Spinal cord (tissue), 9 donors: ENCODE measurements at regions not wholly inside any gene's neighbourhood (a gene's known extent, or its start where the extent isn't known, plus 50 kb on each side); places are given as distances from the start of the nearest gene placed in this dataset.

ENCODE experiments used
- DNase-seq, 6 donors: peaks; one replicate each; pipeline versions ENCODE4 v3.0.0 to v3.0.0-alpha.2; 2013 to 2015; ENCODE audit warnings: low spot score in 6 of 6, low read depth in 4 of 6
- H3K27ac ChIP-seq: one replicate; pipeline ENCODE4 v1.5.1; 2013; ENCODE audit warnings: low read depth, low read length, control low read depth
- H3K27me3 ChIP-seq: one replicate; pipeline ENCODE4 v1.6.1; 2013; ENCODE audit warnings: low read length; ENCODE audit not compliant: control insufficient read depth, insufficient read depth
- H3K36me3 ChIP-seq: one replicate; pipeline ENCODE4 v1.6.1; 2013; ENCODE audit warnings: low read length; ENCODE audit not compliant: control insufficient read depth, insufficient read depth
- H3K4me1 ChIP-seq: one replicate; pipeline ENCODE4 v1.6.1; 2013; ENCODE audit warnings: low read length; ENCODE audit not compliant: control insufficient read depth, insufficient read depth
- H3K4me3 ChIP-seq: one replicate; pipeline ENCODE4 v1.5.1; 2013; ENCODE audit warnings: low read depth, low read length, control low read depth
- H3K9me3 ChIP-seq: one replicate; pipeline ENCODE4 v1.6.1; 2013; ENCODE audit warnings: low read length; ENCODE audit not compliant: control insufficient read depth, insufficient read depth
- WGBS: methylation state at CpG from one replicate; pipeline ENCODE4 v1.1.5; 2013; ENCODE audit warnings: missing lambda C conversion rate; ENCODE audit not compliant: insufficient coverage; 5-methylcytosine and 5-hydroxymethylcytosine counted together
- donor health status: healthy.

DNA sequence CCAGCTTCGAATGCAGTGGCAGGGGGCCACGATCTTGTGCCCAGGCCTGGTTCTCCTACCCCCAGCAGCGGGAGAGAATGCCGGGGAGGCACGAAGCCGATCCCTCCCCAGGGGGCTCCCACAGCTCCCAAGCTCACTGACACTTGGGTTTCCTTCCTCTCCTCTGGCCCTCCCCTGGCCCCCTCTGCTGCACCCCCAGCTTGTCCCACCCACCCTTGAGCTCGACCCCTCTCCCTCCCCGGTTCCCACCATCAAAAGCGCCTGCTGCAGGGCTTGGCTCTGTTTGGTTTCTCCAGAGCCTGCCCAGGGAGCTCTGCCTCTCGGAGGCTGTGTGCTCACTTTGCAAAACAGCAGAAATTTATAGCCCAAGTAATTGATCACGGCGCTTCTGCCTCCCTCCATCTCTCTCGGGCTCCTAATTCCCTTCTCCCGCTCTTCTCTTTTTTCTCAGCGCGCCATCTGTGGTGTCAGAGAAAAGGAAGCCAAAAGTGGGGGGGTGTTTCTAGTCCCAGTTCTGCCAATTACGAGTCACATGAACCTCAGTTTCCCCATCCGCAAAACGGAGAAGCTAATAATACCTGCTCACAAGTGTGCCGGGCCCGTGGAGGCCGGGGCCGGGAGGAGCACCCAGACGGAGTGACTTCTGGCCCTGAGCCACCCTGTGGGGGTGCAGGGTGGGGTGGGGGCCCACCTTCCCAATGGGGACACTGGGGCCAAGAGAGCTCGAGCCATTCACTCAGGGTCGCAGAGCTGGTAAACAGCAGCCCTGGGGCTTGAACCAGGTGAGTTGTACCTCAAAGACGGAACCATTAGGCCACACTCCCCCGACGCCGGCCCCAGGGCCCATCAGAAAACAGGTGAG lies 141.2 kb upstream of the IER5L start:
- Histone ChIP-seq H3K4me1 (peaks cover 58% of the 10 kb centered on the region), H3K9me3 (no peaks in the 10 kb centered on the region), H3K27me3 (no peaks in the 10 kb centered on the region), H3K36me3 (no peaks in the 10 kb centered on the region), H3K27ac (peak overlapping the region; percentile 12), H3K4me3 (no peak overlapping the region)
- DNase-seq = peak in 3 of 6 donors; percentile 46 to 92 (median 91)
- WGBS = 41% methylated on average over 17 of the region's 30 CpGs

GRCh38 chr9:129318121-129319075 lies 140.3 kb upstream of the IER5L start:
- Histone ChIP-seq H3K27me3 (no peaks in the 10 kb centered on the region), H3K36me3 (no peaks in the 10 kb centered on the region), H3K4me1 (peaks cover 58% of the 10 kb centered on the region), H3K9me3 (no peaks in the 10 kb centered on the region), H3K4me3 (no peak overlapping the region), H3K27ac (no peak overlapping the region)
- DNase-seq = no peak
- WGBS = 57% methylated on average over 13 of the region's 16 CpGs

- H3K4me3 ChIP-seq = no peak overlapping the region
- peaks cover 56% of the 10 kb centered on the region for H3K4me1 ChIP-seq
- no peaks in the 10 kb centered on the region for H3K36me3 ChIP-seq
- DNase-seq = peak in 2 of 6 donors; percentile 60 to 90
- H3K9me3 ChIP-seq = no peaks in the 10 kb centered on the region
- no peaks in the 10 kb centered on the region for H3K27me3 ChIP-seq
- H3K27ac ChIP-seq = no peak overlapping the region
- 92% methylated on average over 7 of the region's 13 CpGs for WGBS
Observed at GRCh38 chr9:129317179-129318011, 139.3 kb upstream of the IER5L start.

DNA sequence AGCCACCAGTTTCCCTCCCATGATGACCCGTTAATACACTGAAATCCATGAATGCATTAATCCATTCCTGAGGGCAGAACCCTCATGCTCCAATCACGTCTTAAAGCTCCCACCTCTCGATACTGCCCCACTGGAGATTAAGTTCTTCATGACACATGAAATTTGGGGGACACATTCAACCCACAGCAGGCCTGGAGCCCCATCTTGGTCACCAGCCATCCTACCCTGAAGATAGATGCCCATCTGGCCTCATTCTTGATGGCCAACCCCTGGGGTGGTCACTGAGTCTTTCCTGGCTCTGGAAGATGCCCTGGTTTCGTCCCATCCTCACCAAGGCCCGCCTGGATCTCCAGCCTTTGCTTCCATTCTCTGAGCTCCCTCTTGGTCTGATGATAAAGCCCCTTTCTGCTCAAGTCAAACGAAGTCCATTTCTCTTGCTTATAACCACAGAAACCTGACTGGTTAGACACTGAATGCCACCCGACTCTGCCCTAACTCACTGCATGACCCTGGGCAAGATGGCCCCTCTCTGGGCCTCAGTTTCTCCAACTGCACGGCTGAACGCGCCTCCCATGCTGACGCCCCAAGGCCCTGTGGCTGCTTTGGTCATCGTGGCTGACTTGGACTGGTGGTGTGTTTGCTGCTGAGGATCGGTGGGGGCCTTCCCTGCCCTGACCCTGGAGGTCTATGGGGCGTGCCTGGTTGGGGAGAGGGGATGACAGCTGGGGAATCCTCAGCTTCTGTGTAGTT lies 138.4 kb upstream of the IER5L start:
- Histone ChIP-seq H3K27ac (no peak overlapping the region), H3K9me3 (no peaks in the 10 kb centered on the region), H3K36me3 (no peaks in the 10 kb centered on the region), H3K27me3 (no peaks in the 10 kb centered on the region), H3K4me1 (peaks cover 50% of the 10 kb centered on the region), H3K4me3 (no peak overlapping the region)
- 86% methylated on average over 14 of the region's 14 CpGs for WGBS
- DNase-seq = no peak

GRCh38 chr9:129313331-129313955 lies 135.4 kb upstream of the IER5L start:
- Histone ChIP-seq H3K4me1 (peaks cover 20% of the 10 kb centered on the region), H3K27me3 (no peaks in the 10 kb centered on the region), H3K4me3 (no peak overlapping the region), H3K9me3 (no peaks in the 10 kb centered on the region), H3K36me3 (no peaks in the 10 kb centered on the region), H3K27ac (no peak overlapping the region)
- no peak for DNase-seq
- 90% methylated on average over 2 of the region's 10 CpGs for WGBS

DNA sequence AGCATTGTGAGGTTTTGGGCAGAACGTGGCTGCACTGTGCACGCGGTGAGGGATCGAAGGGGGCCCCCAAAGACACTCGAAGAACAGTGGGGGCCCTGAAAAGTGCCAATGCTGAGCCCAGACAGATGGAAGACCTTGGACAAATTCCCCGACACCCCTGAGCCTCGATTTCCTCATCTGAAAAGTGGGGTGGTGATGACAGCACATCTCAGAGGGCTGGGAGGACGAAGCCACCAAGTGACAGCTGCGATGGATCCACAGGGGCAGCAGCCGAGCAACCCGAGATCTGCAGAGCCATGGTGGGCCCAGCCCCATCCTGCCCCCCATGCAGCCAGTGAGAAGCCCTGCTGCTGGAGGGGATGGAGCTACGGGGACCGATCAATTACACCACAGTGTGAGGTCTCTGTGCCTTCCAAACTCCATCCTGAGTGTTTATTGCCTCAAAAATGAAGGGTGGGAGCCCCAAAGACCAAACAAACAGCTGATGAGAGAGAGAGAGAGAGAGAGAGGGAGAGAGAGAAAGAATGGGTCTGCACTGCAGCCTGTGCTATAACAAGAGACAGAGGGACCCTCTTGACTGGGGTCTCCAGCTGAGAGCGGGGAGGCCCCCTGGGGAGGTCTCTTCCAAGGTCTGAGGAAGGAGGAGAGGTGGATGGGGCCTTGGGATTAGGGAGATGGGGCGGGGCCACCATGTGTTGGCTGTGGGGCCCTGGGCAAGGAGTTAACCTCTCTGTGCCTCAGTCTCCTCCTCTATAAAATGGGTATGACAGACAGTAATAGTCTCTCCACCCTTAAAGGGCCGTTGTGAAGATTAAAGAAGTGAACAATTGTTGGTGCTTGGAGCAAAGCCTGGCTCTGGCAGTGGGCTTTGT lies 134.4 kb upstream of the IER5L start:
- H3K4me3 ChIP-seq = no peak overlapping the region

DNA sequence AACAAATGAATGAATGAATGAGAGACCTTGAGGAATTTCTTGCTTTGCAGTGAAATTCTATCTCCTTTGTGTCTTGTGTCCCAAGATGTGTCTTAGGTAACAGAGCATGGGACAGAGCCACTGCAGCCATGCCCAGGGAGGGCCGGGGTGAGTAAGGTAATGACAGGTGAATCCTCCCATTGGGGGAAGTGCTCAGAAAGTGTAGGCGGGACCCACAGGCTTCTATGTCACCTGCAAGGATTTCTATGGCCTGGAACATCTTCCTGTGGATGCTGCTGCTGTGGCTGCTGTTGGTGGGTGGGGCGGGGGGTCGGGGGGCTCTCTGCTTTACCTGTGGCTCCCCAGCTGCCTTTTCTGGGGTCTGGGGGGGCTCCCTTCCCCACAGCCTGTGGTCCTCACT lies 133.6 kb upstream of the IER5L start:
- Histone ChIP-seq H3K27me3 (no peaks in the 10 kb centered on the region), H3K4me3 (no peak overlapping the region), H3K36me3 (no peaks in the 10 kb centered on the region), H3K9me3 (no peaks in the 10 kb centered on the region), H3K27ac (no peak overlapping the region), H3K4me1 (peaks cover 6% of the 10 kb centered on the region)
- 65% methylated on average over 2 of the region's 4 CpGs for WGBS
- no peak for DNase-seq

More for the DNA sequence above, 134.4 kb upstream of the IER5L start:
- Histone ChIP-seq H3K36me3 (no peaks in the 10 kb centered on the region), H3K27me3 (no peaks in the 10 kb centered on the region), H3K9me3 (no peaks in the 10 kb centered on the region), H3K4me1 (peaks cover 10% of the 10 kb centered on the region), H3K27ac (no peak overlapping the region)
- DNase-seq = no peak
- WGBS = 72% methylated on average over 11 of the region's 16 CpGs
